H9 (cell line): ENCODE measurements at regions not wholly inside any gene's neighbourhood (a gene's known extent, or its start where the extent isn't known, plus 50 kb on each side); places are given as distances from the start of the nearest gene placed in this dataset.

Experiments
- DNase-seq: peaks from one replicate; pipeline ENCODE4 v3.0.0-alpha.2; 2017
- H2AFZ ChIP-seq: one replicate; pipeline ENCODE4 v1.6.1; 2013; ENCODE audit warnings: mild to moderate bottlenecking, low read length, control low read depth, moderate library complexity
- H2AK5ac ChIP-seq: 2 replicates; pipeline ENCODE4 v1.6.1; 2013; ENCODE audit warnings: low read length, control low read depth, mixed read lengths; ENCODE audit not compliant: insufficient read length
- H2BK120ac ChIP-seq: one replicate; pipeline ENCODE4 v1.6.1; 2013; ENCODE audit warnings: low read depth, mild to moderate bottlenecking, low read length, control low read depth, inconsistent platforms; ENCODE audit not compliant: poor library complexity, severe bottlenecking
- H2BK12ac ChIP-seq: 2 replicates; pipeline ENCODE4 v1.6.1; 2013; ENCODE audit warnings: low read length, control low read depth, mixed read lengths, low read depth; ENCODE audit not compliant: insufficient read length
- H2BK15ac ChIP-seq: 2 replicates; pipeline ENCODE4 v1.6.1; 2013; ENCODE audit warnings: low read depth, low read length, control low read depth
- H2BK20ac ChIP-seq: one replicate; pipeline ENCODE4 v1.6.1; 2013; ENCODE audit warnings: low read depth, mild to moderate bottlenecking, low read length, control low read depth, inconsistent platforms; ENCODE audit not compliant: poor library complexity, severe bottlenecking
- H2BK5ac ChIP-seq: 2 replicates; pipeline ENCODE4 v1.6.1; 2013; ENCODE audit warnings: low read length, control low read depth, mixed read lengths; ENCODE audit not compliant: insufficient read length
- H3K14ac ChIP-seq: 2 replicates; pipeline ENCODE4 v1.6.1; 2013; ENCODE audit warnings: low read length, control low read depth; ENCODE audit not compliant: insufficient read depth
- H3K18ac ChIP-seq: 2 replicates; pipeline ENCODE4 v1.6.1; 2013; ENCODE audit warnings: low read depth, mild to moderate bottlenecking, mixed read lengths, low read length, control low read depth; ENCODE audit not compliant: insufficient read length
- H3K23ac ChIP-seq: 2 replicates; pipeline ENCODE4 v1.6.1; 2013; ENCODE audit warnings: low read length, control low read depth, mixed read lengths, low read depth; ENCODE audit not compliant: insufficient read length
- H3K23me2 ChIP-seq: 2 replicates; pipeline ENCODE4 v1.6.1; 2013; ENCODE audit warnings: low read depth, mild to moderate bottlenecking, mixed read lengths, low read length, control low read depth; ENCODE audit not compliant: insufficient read length, poor library complexity, severe bottlenecking
- H3K27ac ChIP-seq: 2 replicates; pipeline ENCODE4 v1.5.1; 2013; ENCODE audit warnings: low read length, control low read depth, mixed read lengths, low read depth; ENCODE audit not compliant: insufficient read length
- H3K27me3 ChIP-seq: 2 replicates; pipeline ENCODE4 v1.6.1; 2013; ENCODE audit warnings: low read length, control low read depth, inconsistent platforms; ENCODE audit not compliant: insufficient read depth
- H3K4ac ChIP-seq: 2 replicates; pipeline ENCODE4 v1.6.1; 2013; ENCODE audit warnings: low read depth, mild to moderate bottlenecking, control low read depth, inconsistent platforms, low read length, moderate library complexity
- H3K4me1 ChIP-seq: 2 replicates; pipeline ENCODE4 v1.6.1; 2013; ENCODE audit warnings: low read length, control low read depth, inconsistent platforms; ENCODE audit not compliant: insufficient read depth
- H3K4me2 ChIP-seq: 2 replicates; pipeline ENCODE4 v1.6.1; 2013; ENCODE audit warnings: low read length, control low read depth, mixed read lengths; ENCODE audit not compliant: insufficient read length, insufficient read depth
- H3K56ac ChIP-seq: 2 replicates; pipeline ENCODE4 v1.6.1; 2013; ENCODE audit warnings: low read depth, mild to moderate bottlenecking, mixed read lengths, low read length, control low read depth; ENCODE audit not compliant: insufficient read length
- H3K79me1 ChIP-seq: 2 replicates; pipeline ENCODE4 v1.6.1; 2013; ENCODE audit warnings: low read depth, mild to moderate bottlenecking, moderate library complexity, low read length, control low read depth, inconsistent platforms; ENCODE audit not compliant: insufficient read depth, poor library complexity, severe bottlenecking
- H3K79me2 ChIP-seq: 2 replicates; pipeline ENCODE4 v1.6.1; 2013; ENCODE audit warnings: low read length, control low read depth, inconsistent platforms; ENCODE audit not compliant: insufficient read depth
- H3K9ac ChIP-seq: 2 replicates; pipeline ENCODE4 v1.6.1; 2013; ENCODE audit warnings: low read length, control low read depth, mixed read lengths; ENCODE audit not compliant: insufficient read length; ENCODE audit errors: extremely low read depth
- H3K9me3 ChIP-seq: one replicate; pipeline ENCODE4 v1.6.1; 2013; ENCODE audit warnings: low read depth, low read length, inconsistent platforms; ENCODE audit not compliant: control insufficient read depth
- H3T11ph ChIP-seq: one replicate; pipeline ENCODE4 v1.6.1; 2013; ENCODE audit warnings: mild to moderate bottlenecking, low read length, control low read depth, inconsistent platforms
- H4K20me1 ChIP-seq: one replicate; pipeline ENCODE4 v1.6.1; 2013; ENCODE audit not compliant: control insufficient read depth, insufficient read length, insufficient read depth
- H4K5ac ChIP-seq: 2 replicates; pipeline ENCODE4 v1.6.1; 2013; ENCODE audit warnings: low read depth, mild to moderate bottlenecking, mixed read lengths, low read length, control low read depth; ENCODE audit not compliant: insufficient read length
- H4K8ac ChIP-seq: replicated peaks from 2 replicates; pipeline ENCODE4 v1.6.1; 2013; ENCODE audit warnings: low read length, control low read depth, mixed read lengths, low read depth; ENCODE audit not compliant: insufficient read length
- H4K91ac ChIP-seq: 2 replicates; pipeline ENCODE4 v1.6.1; 2013; ENCODE audit warnings: low read depth, mild to moderate bottlenecking, moderate library complexity, mixed read lengths, low read length, control low read depth; ENCODE audit not compliant: insufficient read length
- H3K27ac Mint-ChIP-seq, 3 experiments: 2 replicates in 2 of 3; 3 replicates in 1 of 3; pipeline ENCODE4 v1.8.0; 2020 to 2021; ENCODE audit warnings: mixed read lengths in 3 of 3, mild to moderate bottlenecking in 1 of 3, moderate library complexity in 1 of 3
- H3K27me3 Mint-ChIP-seq: 2 replicates; pipeline ENCODE4 v1.8.0; 2021; ENCODE audit warnings: low read depth, mild to moderate bottlenecking, moderate library complexity, mixed read lengths
- H3K36me3 Mint-ChIP-seq, 3 experiments: 2 replicates in 2 of 3; 3 replicates in 1 of 3; pipeline ENCODE4 v1.8.0; 2020 to 2021; ENCODE audit warnings: low read depth in 3 of 3, mixed read lengths in 3 of 3; ENCODE audit not compliant: insufficient read depth in 1 of 3
- H3K4me1 Mint-ChIP-seq, 2 experiments: 2 replicates each; pipeline ENCODE4 v1.8.0; 2020; ENCODE audit warnings: mixed read lengths in 2 of 2
- H3K4me3 Mint-ChIP-seq, 2 experiments: 2 replicates in 1 of 2; 3 replicates in 1 of 2; pipeline ENCODE4 v1.8.0; 2020 to 2021; ENCODE audit warnings: mild to moderate bottlenecking in 2 of 2, mixed read lengths in 2 of 2, moderate library complexity in 1 of 2
- H3K9me3 Mint-ChIP-seq, 2 experiments: 2 replicates in 1 of 2; 3 replicates in 1 of 2; pipeline ENCODE4 v1.8.0; 2020; ENCODE audit warnings: mild to moderate bottlenecking in 2 of 2, mixed read lengths in 2 of 2, moderate library complexity in 1 of 2
- CTCF ChIP-seq: fragments of 200-600 bp; sonication (generic); conservative IDR thresholded peaks from 3 replicates; pipeline ENCODE4 v1.8.0; 2021; ENCODE audit warnings: antibody characterized with exemption, mild to moderate bottlenecking
- WGBS: extraction: QIAGEN DNeasy Blood & Tissue Kit; methylation state at CpG from one replicate; pipeline ENCODE4 v1.1.7; 2013; ENCODE audit warnings: missing lambda C conversion rate, low lambda C conversion rate, mixed read lengths; ENCODE audit not compliant: insufficient read length; ENCODE audit errors: extremely low coverage; 5-methylcytosine and 5-hydroxymethylcytosine counted together

- WGBS, result no CpG with 5 or more reads among the region's 3 CpGs
- Histone ChIP-seq H3K79me1 (no peaks in the 10 kb centered on the region), H3K4me2 (no peak overlapping the region), H3K18ac (no peak overlapping the region), H3K9ac (no peak overlapping the region), H4K91ac (no peak overlapping the region), H3K56ac (no peak overlapping the region), H3K27ac (no peak overlapping the region), H2BK12ac (no peak overlapping the region), H3K4ac (no peak overlapping the region), H4K5ac (no peak overlapping the region), H4K8ac (no peak overlapping the region), H3K79me2 (no peaks in the 10 kb centered on the region), H2AFZ (no peak overlapping the region), H3K14ac (no peak overlapping the region), H2BK15ac (no peak overlapping the region), H3K27me3 (no peaks in the 10 kb centered on the region), H3K23ac (no peak overlapping the region), H2AK5ac (no peak overlapping the region), H3K4me1 (no peaks in the 10 kb centered on the region; the same call in 1 of the 2 replicates), H4K20me1 (no peaks in the 10 kb centered on the region), H2BK20ac (no peak overlapping the region), H3K23me2 (no peaks in the 10 kb centered on the region), H3T11ph (no peak overlapping the region), H2BK120ac (no peak overlapping the region), H3K9me3 (no peaks in the 10 kb centered on the region), H2BK5ac (no peak overlapping the region)
- H3K4me3 Mint-ChIP-seq, result no peak overlapping the region
- peaks cover 18 to 29% of the 10 kb centered on the region in 2 experiments for H3K4me1 Mint-ChIP-seq
- peaks cover 4 to 15% (median 7%) of the 10 kb centered on the region in 3 experiments; a peak in 4 of 7 replicates for H3K36me3 Mint-ChIP-seq
- H3K9me3 Mint-ChIP-seq, result peaks cover 10 to 11% of the 10 kb centered on the region in 2 experiments; a peak in 4 of 5 replicates
- H3K27ac Mint-ChIP-seq, result no peak overlapping the region
- H3K27me3 Mint-ChIP-seq, result no peaks in the 10 kb centered on the region; the same call in none of the 2 replicates
- no peak for TF ChIP-seq CTCF
- DNase-seq, result no peak
These were observed 219.8 kb downstream of the ACTR3B start for GRCh38 chr7:152979376-152979775.
